Activated CD8-positive, alpha-beta T cell treated with anti-CD3 and anti-CD28 coated beads, Interleukin-2, amount 10 ng/mL, durations not matched to agents 7 days and 5 days (primary cell): ENCODE measurements at regions not wholly inside any gene's neighbourhood (a gene's known extent, or its start where the extent isn't known, plus 50 kb on each side); places are given as distances from the start of the nearest gene placed in this dataset.

ENCODE experiments used
- ATAC-seq: fragments of 150-1000 bp; cut with Tn5 transposase; one replicate; pipeline ENCODE4 v1.10.0; 2021; ENCODE audit warnings: moderate library complexity
- CTCF ChIA-PET: fragments of 350-600 bp; sonication (Branson Sonifier 250); formaldehyde crosslinking; loops from one replicate; lab custom pipeline; 2021; ENCODE audit warnings: antibody characterized with exemption; lab: Charles Lee
- POLR2A ChIA-PET: fragments of 350-600 bp; sonication (Branson Sonifier 250); formaldehyde crosslinking; loops from one replicate; lab custom pipeline; 2021; ENCODE audit warnings: antibody characterized with exemption; lab: Charles Lee
- DNase-seq: peaks from one replicate; pipeline ENCODE4 v3.0.0-alpha.2; 2020
- H3K27ac Mint-ChIP-seq: one replicate; pipeline ENCODE4 v1.8.0; 2021; ENCODE audit warnings: mild to moderate bottlenecking, mixed read lengths
- H3K27me3 Mint-ChIP-seq: one replicate; pipeline ENCODE4 v1.8.0; 2021; ENCODE audit warnings: low read depth, mixed read lengths
- H3K36me3 Mint-ChIP-seq: one replicate; pipeline ENCODE4 v1.8.0; 2021; ENCODE audit warnings: low read depth, mixed read lengths
- H3K4me1 Mint-ChIP-seq: one replicate; pipeline ENCODE4 v1.8.0; 2021; ENCODE audit warnings: low read depth, mixed read lengths
- H3K4me3 Mint-ChIP-seq: one replicate; pipeline ENCODE4 v1.8.0; 2021; ENCODE audit warnings: mild to moderate bottlenecking, mixed read lengths
- H3K9me3 Mint-ChIP-seq: one replicate; pipeline ENCODE4 v1.8.0; 2022; ENCODE audit warnings: mixed read lengths; ENCODE audit not compliant: insufficient read depth

- Mint-ChIP-seq H3K9me3 (no peaks in the 10 kb centered on the region), H3K27ac (no peak overlapping the region), H3K36me3 (no peaks in the 10 kb centered on the region), H3K4me1 (no peaks in the 10 kb centered on the region), H3K27me3 (no peaks in the 10 kb centered on the region), H3K4me3 (no peak overlapping the region)
- CTCF ChIA-PET, result no interaction called here
- no peak for DNase-seq
- ATAC-seq, result no peak
- POLR2A ChIA-PET, result no interaction called here
Measured at GRCh38 chr5:117999939-118000549, 988.3 kb downstream of the DTWD2 start.

GRCh38 chr5:117982691-117983090 lies 1005.7 kb downstream of the DTWD2 start:
- no peaks in the 10 kb centered on the region for H3K27me3 Mint-ChIP-seq
- H3K9me3 Mint-ChIP-seq, result peaks cover 5% of the 10 kb centered on the region
- ChIA-PET CTCF (no interaction called here), POLR2A (no interaction called here)
- no peaks in the 10 kb centered on the region for H3K4me1 Mint-ChIP-seq
- H3K36me3 Mint-ChIP-seq, result no peaks in the 10 kb centered on the region
- no peak overlapping the region for H3K4me3 Mint-ChIP-seq
- DNase-seq, result no peak
- ATAC-seq, result no peak
- H3K27ac Mint-ChIP-seq, result no peak overlapping the region

- DNase-seq (no peak), ATAC-seq (no peak)
- no peaks in the 10 kb centered on the region for H3K9me3 Mint-ChIP-seq
- no peaks in the 10 kb centered on the region for H3K36me3 Mint-ChIP-seq
- H3K27ac Mint-ChIP-seq, result no peak overlapping the region
- ChIA-PET POLR2A (no interaction called here), CTCF (no interaction called here)
- H3K4me1 Mint-ChIP-seq, result no peaks in the 10 kb centered on the region
- no peak overlapping the region for H3K4me3 Mint-ChIP-seq
- H3K27me3 Mint-ChIP-seq, result no peaks in the 10 kb centered on the region
Measured at GRCh38 chr5:117973785-117974184, 1014.6 kb downstream of the DTWD2 start.

- no peaks in the 10 kb centered on the region for H3K27me3 Mint-ChIP-seq
- ATAC-seq (no peak), DNase-seq (no peak)
- no peak overlapping the region for H3K4me3 Mint-ChIP-seq
- ChIA-PET POLR2A (no interaction called here), CTCF (no interaction called here)
- H3K27ac Mint-ChIP-seq, result no peak overlapping the region
- H3K4me1 Mint-ChIP-seq, result no peaks in the 10 kb centered on the region
- no peaks in the 10 kb centered on the region for H3K9me3 Mint-ChIP-seq
- H3K36me3 Mint-ChIP-seq, result no peaks in the 10 kb centered on the region
Measured at GRCh38 chr5:117955831-117956230, 1032.5 kb downstream of the DTWD2 start.

- no peak overlapping the region for H3K27ac Mint-ChIP-seq
- ChIA-PET POLR2A (no interaction called here), CTCF (no interaction called here)
- no peaks in the 10 kb centered on the region for H3K36me3 Mint-ChIP-seq
- ATAC-seq (no peak), DNase-seq (no peak)
- no peak overlapping the region for H3K4me3 Mint-ChIP-seq
- H3K9me3 Mint-ChIP-seq, result no peaks in the 10 kb centered on the region
- no peaks in the 10 kb centered on the region for H3K27me3 Mint-ChIP-seq
- H3K4me1 Mint-ChIP-seq, result no peaks in the 10 kb centered on the region
Measured at GRCh38 chr5:117954331-117954730, 1034.0 kb downstream of the DTWD2 start.

- Mint-ChIP-seq H3K27me3 (no peaks in the 10 kb centered on the region), H3K36me3 (no peaks in the 10 kb centered on the region), H3K27ac (no peak overlapping the region), H3K4me1 (no peaks in the 10 kb centered on the region), H3K4me3 (no peak overlapping the region), H3K9me3 (no peaks in the 10 kb centered on the region)
- POLR2A ChIA-PET, result no interaction called here
- no peak for DNase-seq
- no peak for ATAC-seq
- CTCF ChIA-PET, result no interaction called here
Measured at GRCh38 chr5:117953272-117953671, 1035.1 kb downstream of the DTWD2 start.

GRCh38 chr5:117947836-117948235 lies 1040.5 kb downstream of the DTWD2 start:
- H3K27ac Mint-ChIP-seq, result no peak overlapping the region
- H3K4me3 Mint-ChIP-seq, result no peak overlapping the region
- CTCF ChIA-PET, result no interaction called here
- H3K9me3 Mint-ChIP-seq, result no peaks in the 10 kb centered on the region
- no peaks in the 10 kb centered on the region for H3K36me3 Mint-ChIP-seq
- ATAC-seq (no peak), DNase-seq (no peak)
- POLR2A ChIA-PET, result no interaction called here
- H3K4me1 Mint-ChIP-seq, result no peaks in the 10 kb centered on the region
- no peaks in the 10 kb centered on the region for H3K27me3 Mint-ChIP-seq

- POLR2A ChIA-PET, result no interaction called here
- ATAC-seq (no peak), DNase-seq (no peak)
- CTCF ChIA-PET, result no interaction called here
- H3K4me3 Mint-ChIP-seq, result no peak overlapping the region
- no peaks in the 10 kb centered on the region for H3K9me3 Mint-ChIP-seq
- H3K36me3 Mint-ChIP-seq, result no peaks in the 10 kb centered on the region
- H3K4me1 Mint-ChIP-seq, result no peaks in the 10 kb centered on the region
- no peak overlapping the region for H3K27ac Mint-ChIP-seq
- H3K27me3 Mint-ChIP-seq, result no peaks in the 10 kb centered on the region
Measured at GRCh38 chr5:117947121-117947520, 1041.2 kb downstream of the DTWD2 start.

- Mint-ChIP-seq H3K27me3 (no peaks in the 10 kb centered on the region), H3K9me3 (no peaks in the 10 kb centered on the region), H3K4me3 (no peak overlapping the region), H3K4me1 (no peaks in the 10 kb centered on the region), H3K27ac (no peak overlapping the region), H3K36me3 (no peaks in the 10 kb centered on the region)
- DNase-seq (no peak), ATAC-seq (no peak)
- ChIA-PET CTCF (no interaction called here), POLR2A (no interaction called here)
Measured at GRCh38 chr5:117945258-117945657, 1043.1 kb downstream of the DTWD2 start.

GRCh38 chr5:117943541-117943940 lies 1044.8 kb downstream of the DTWD2 start:
- H3K36me3 Mint-ChIP-seq, result no peaks in the 10 kb centered on the region
- H3K4me1 Mint-ChIP-seq, result no peaks in the 10 kb centered on the region
- ATAC-seq (no peak), DNase-seq (no peak)
- CTCF ChIA-PET, result no interaction called here
- POLR2A ChIA-PET, result no interaction called here
- H3K27ac Mint-ChIP-seq, result no peak overlapping the region
- H3K4me3 Mint-ChIP-seq, result no peak overlapping the region
- H3K9me3 Mint-ChIP-seq, result no peaks in the 10 kb centered on the region
- H3K27me3 Mint-ChIP-seq, result no peaks in the 10 kb centered on the region

- ATAC-seq (no peak), DNase-seq (no peak)
- POLR2A ChIA-PET, result no interaction called here
- no peak overlapping the region for H3K4me3 Mint-ChIP-seq
- no peaks in the 10 kb centered on the region for H3K36me3 Mint-ChIP-seq
- peaks cover 4% of the 10 kb centered on the region for H3K9me3 Mint-ChIP-seq
- no peak overlapping the region for H3K27ac Mint-ChIP-seq
- H3K4me1 Mint-ChIP-seq, result no peaks in the 10 kb centered on the region
- no peaks in the 10 kb centered on the region for H3K27me3 Mint-ChIP-seq
- CTCF ChIA-PET, result no interaction called here
Measured at GRCh38 chr5:117942861-117943519, 1045.4 kb downstream of the DTWD2 start.

GRCh38 chr5:117893211-117893610 lies 1095.1 kb downstream of the DTWD2 start:
- H3K27ac Mint-ChIP-seq, result no peak overlapping the region
- no peak for DNase-seq
- ChIA-PET CTCF (no interaction called here), POLR2A (no interaction called here)
- no peaks in the 10 kb centered on the region for H3K9me3 Mint-ChIP-seq
- no peaks in the 10 kb centered on the region for H3K36me3 Mint-ChIP-seq
- no peak overlapping the region for H3K4me3 Mint-ChIP-seq
- H3K27me3 Mint-ChIP-seq, result no peaks in the 10 kb centered on the region
- ATAC-seq, result no peak
- peaks cover 7% of the 10 kb centered on the region for H3K4me1 Mint-ChIP-seq

- Mint-ChIP-seq H3K9me3 (no peaks in the 10 kb centered on the region), H3K4me3 (no peak overlapping the region), H3K4me1 (peaks cover 7% of the 10 kb centered on the region), H3K27me3 (no peaks in the 10 kb centered on the region), H3K27ac (no peak overlapping the region), H3K36me3 (no peaks in the 10 kb centered on the region)
- POLR2A ChIA-PET, result no interaction called here
- DNase-seq (no peak), ATAC-seq (no peak)
- CTCF ChIA-PET, result no interaction called here
Measured at GRCh38 chr5:117892360-117892759, 1096.0 kb downstream of the DTWD2 start.
